Gastrocnemius medialis (tissue), 4 donors: ENCODE measurements at regions not wholly inside any gene's neighbourhood (a gene's known extent, or its start where the extent isn't known, plus 50 kb on each side); places are given as distances from the start of the nearest gene placed in this dataset.
"Not testable (repeated sequence)": the region's sequence is repeated elsewhere in the genome, so short reads cannot be mapped to it uniquely, and the experiment has no call there.

ENCODE experiments used
- POLR2A ChIP-seq, 2 donors: fragments of 450-650 bp; IDR thresholded peaks; one replicate each; pipeline ENCODE4 v1.6.1; 2017; ENCODE audit warnings: antibody characterized with exemption in 2 of 2, mild to moderate bottlenecking in 2 of 2, moderate library complexity in 2 of 2
- TF ChIP-seq, protein P1 (sequence below), 5 experiments: fragments of 450-650 bp in 3 of 5; fragments of 200-600 bp in 2 of 5; sonication (generic) in 2 of 5; IDR thresholded peaks in 4 of 5; conservative IDR thresholded peaks in 1 of 5; 1 replicate in 4 of 5; 2 replicates in 1 of 5; pipeline ENCODE4 v1.5.1; 2016 to 2019; ENCODE audit warnings: antibody characterized with exemption in 5 of 5, mild to moderate bottlenecking in 3 of 5, moderate library complexity in 3 of 5

DNA sequence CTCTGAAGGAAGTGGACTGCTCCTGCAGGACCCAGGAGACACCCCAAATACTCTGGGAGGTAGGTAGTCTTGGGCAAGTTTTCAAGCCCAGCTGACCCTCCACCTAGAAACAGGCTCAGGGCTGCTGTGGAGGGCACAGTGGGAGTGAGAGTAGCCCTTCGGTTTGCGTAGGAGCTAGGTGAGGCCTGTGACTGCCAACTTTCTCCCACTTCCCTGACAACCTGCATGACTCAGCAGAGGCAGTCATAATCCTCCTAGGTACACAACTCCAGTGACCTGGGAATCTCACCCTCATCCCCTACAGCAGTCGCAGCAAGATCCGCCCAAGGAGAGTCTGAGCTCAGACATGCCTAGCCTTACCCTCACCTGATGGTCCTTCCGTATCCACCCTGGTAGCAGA lies 439.1 kb downstream of the CNTNAP4 start:
- TF ChIP-seq, protein P1, sequence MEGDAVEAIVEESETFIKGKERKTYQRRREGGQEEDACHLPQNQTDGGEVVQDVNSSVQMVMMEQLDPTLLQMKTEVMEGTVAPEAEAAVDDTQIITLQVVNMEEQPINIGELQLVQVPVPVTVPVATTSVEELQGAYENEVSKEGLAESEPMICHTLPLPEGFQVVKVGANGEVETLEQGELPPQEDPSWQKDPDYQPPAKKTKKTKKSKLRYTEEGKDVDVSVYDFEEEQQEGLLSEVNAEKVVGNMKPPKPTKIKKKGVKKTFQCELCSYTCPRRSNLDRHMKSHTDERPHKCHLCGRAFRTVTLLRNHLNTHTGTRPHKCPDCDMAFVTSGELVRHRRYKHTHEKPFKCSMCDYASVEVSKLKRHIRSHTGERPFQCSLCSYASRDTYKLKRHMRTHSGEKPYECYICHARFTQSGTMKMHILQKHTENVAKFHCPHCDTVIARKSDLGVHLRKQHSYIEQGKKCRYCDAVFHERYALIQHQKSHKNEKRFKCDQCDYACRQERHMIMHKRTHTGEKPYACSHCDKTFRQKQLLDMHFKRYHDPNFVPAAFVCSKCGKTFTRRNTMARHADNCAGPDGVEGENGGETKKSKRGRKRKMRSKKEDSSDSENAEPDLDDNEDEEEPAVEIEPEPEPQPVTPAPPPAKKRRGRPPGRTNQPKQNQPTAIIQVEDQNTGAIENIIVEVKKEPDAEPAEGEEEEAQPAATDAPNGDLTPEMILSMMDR (IDR thresholded peaks at IDR 0.05 in 4 of 5, conservative IDR thresholded peaks at IDR 0.05 in 1 of 5) = not testable (repeated sequence)
- TF ChIP-seq POLR2A (IDR thresholded peaks at IDR 0.05) = not testable (repeated sequence)
